IPS DF 6.9 (cell line): ENCODE measurements at regions not wholly inside any gene's neighbourhood (a gene's known extent, or its start where the extent isn't known, plus 50 kb on each side); places are given as distances from the start of the nearest gene placed in this dataset.

Source experiments
- DNase-seq: peaks from one replicate; pipeline ENCODE4 v3.0.0-alpha.2; 2013; ENCODE audit warnings: low read depth, low spot score
- H3K27ac ChIP-seq: one replicate; pipeline ENCODE4 v1.5.1; 2013; ENCODE audit warnings: low read length, control low read depth
- H3K27me3 ChIP-seq: 2 replicates; pipeline ENCODE4 v1.6.1; 2013; ENCODE audit warnings: mild to moderate bottlenecking, low read length; ENCODE audit not compliant: control insufficient read depth, insufficient read depth
- H3K36me3 ChIP-seq: 2 replicates; pipeline ENCODE4 v1.6.1; 2013; ENCODE audit warnings: low read length; ENCODE audit not compliant: control insufficient read depth, insufficient read depth
- H3K4me1 ChIP-seq: 2 replicates; pipeline ENCODE4 v1.6.1; 2013; ENCODE audit warnings: low read length; ENCODE audit not compliant: control insufficient read depth, insufficient read depth
- H3K4me3 ChIP-seq: 2 replicates; pipeline ENCODE4 v1.5.1; 2013; ENCODE audit warnings: mild to moderate bottlenecking, low read length
- H3K9me3 ChIP-seq: 2 replicates; pipeline ENCODE4 v1.6.1; 2013; ENCODE audit warnings: low read length, inconsistent platforms; ENCODE audit not compliant: control insufficient read depth, insufficient read depth
- WGBS: extraction: QIAGEN DNeasy Blood & Tissue Kit; methylation state at CpG from one replicate; pipeline ENCODE4 v1.1.7; 2013; ENCODE audit warnings: mixed read lengths, missing lambda C conversion rate; ENCODE audit not compliant: insufficient read length, insufficient coverage; 5-methylcytosine and 5-hydroxymethylcytosine counted together

GRCh38 chr21:19999369-20000272, 998.6 kb upstream of the NCAM2 start:
- Histone ChIP-seq H3K36me3 (no peaks in the 10 kb centered on the region), H3K4me1 (no peaks in the 10 kb centered on the region), H3K4me3 (no peak overlapping the region), H3K27ac (no peak overlapping the region), H3K27me3 (no peaks in the 10 kb centered on the region), H3K9me3 (no peaks in the 10 kb centered on the region; the same call in 1 of the 2 replicates)
- no peak for DNase-seq
- no CpG with 5 or more reads among the region's 23 CpGs for WGBS

DNA sequence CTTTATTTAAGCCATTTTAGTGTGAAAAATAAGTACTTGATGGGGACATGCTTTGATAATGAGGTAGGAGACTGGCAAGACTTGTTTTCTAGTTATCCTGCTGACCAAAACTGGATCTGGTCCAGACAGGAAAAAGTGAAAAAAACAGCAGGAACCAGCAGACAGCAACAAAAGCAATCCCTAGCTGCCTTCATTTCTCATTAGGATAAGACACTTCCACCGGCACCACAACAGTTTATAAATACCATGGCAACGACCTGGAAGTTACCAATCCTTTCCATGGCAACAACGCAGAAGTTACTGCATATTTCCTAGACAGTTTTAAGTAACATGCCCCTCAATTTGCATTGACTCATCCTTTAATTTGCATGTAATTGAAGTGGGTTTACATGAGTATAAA, 993.8 kb upstream of the NCAM2 start:
- DNase-seq = no peak

DNA sequence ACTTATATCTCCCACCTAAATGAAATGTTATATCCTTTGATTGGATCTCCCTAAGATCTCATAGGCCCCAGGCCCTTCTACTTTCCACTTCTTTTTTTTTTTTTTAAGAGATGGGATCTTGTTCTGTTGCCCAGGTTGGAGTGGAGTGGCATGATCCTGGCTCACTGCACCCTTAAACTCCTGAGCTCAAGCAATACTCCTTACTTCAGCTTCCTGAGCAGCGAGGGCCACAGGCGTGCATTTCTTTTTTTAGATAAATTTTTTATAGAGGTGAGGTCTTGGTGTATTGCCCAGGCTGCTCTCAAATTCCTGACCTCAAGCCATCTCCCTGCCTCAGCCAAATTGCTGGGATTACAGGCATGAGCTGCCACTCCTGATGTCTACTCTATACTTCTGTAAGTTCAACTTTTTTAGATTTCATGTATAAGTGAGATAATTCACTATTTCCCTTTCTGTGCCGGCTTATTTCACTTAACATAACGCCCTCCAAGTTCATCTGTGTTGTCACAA, 987.5 kb upstream of the NCAM2 start:
- no peaks in the 10 kb centered on the region for H3K27me3 ChIP-seq
- H3K4me3 ChIP-seq = no peak overlapping the region
- DNase-seq = no peak
- no CpG with 5 or more reads among the region's 4 CpGs for WGBS
- H3K27ac ChIP-seq = no peak overlapping the region
- no peaks in the 10 kb centered on the region for H3K4me1 ChIP-seq
- no peaks in the 10 kb centered on the region for H3K36me3 ChIP-seq
- H3K9me3 ChIP-seq = no peaks in the 10 kb centered on the region

More for the DNA sequence above, 993.8 kb upstream of the NCAM2 start:
- no peaks in the 10 kb centered on the region for H3K9me3 ChIP-seq
- no peak overlapping the region for H3K4me3 ChIP-seq
- H3K4me1 ChIP-seq = no peaks in the 10 kb centered on the region
- H3K27ac ChIP-seq = no peak overlapping the region
- H3K36me3 ChIP-seq = no peaks in the 10 kb centered on the region
- no peaks in the 10 kb centered on the region for H3K27me3 ChIP-seq
- no CpG with 5 or more reads among the region's 3 CpGs for WGBS

- WGBS = no CpG with 5 or more reads among the region's 1 CpG
- no peak for DNase-seq
- no peaks in the 10 kb centered on the region for H3K27me3 ChIP-seq
These were observed 984.4 kb upstream of the NCAM2 start for GRCh38 chr21:20013851-20014250.

DNA sequence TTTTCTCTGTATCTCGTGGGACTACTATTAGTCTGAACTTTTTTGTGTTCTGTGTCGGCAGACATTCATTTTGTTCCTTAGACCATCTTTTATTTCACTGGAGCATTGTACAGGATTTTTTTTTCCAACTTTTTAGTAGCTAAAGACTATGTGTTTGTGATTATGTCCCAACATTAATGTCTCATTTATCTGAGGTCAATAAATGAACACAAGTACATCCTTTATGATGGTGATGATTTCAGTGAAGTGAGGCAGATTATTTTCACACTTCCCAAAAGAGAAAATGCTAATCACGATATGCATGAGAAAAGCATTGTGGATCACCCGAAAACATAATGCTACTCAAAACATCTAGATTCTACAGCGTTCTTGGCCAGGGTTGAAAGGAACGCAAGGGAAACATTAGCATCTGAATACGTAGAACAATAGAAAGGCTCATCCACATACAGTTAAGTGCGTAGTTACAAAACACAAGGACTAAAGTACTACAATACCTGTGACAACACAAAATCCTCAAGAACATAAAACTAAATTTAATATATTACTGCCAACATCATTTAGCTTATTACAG, 981.7 kb upstream of the NCAM2 start:
- Histone ChIP-seq H3K27ac (no peak overlapping the region), H3K36me3 (no peaks in the 10 kb centered on the region), H3K9me3 (no peaks in the 10 kb centered on the region), H3K27me3 (no peaks in the 10 kb centered on the region), H3K4me1 (peaks cover 1% of the 10 kb centered on the region; the same call in 1 of the 2 replicates), H3K4me3 (no peak overlapping the region)
- no CpG with 5 or more reads among the region's 8 CpGs for WGBS
- no peak for DNase-seq

More at GRCh38 chr21:20013851-20014250, 984.4 kb upstream of the NCAM2 start:
- no peak overlapping the region for H3K4me3 ChIP-seq
- no peaks in the 10 kb centered on the region for H3K36me3 ChIP-seq
- no peaks in the 10 kb centered on the region for H3K4me1 ChIP-seq
- H3K27ac ChIP-seq = no peak overlapping the region
- H3K9me3 ChIP-seq = no peaks in the 10 kb centered on the region

- peaks cover 1% of the 10 kb centered on the region; the same call in 1 of the 2 replicates for H3K4me1 ChIP-seq
- H3K4me3 ChIP-seq = no peak overlapping the region
- DNase-seq = no peak
- H3K9me3 ChIP-seq = no peaks in the 10 kb centered on the region
- no peaks in the 10 kb centered on the region for H3K36me3 ChIP-seq
- no CpG with 5 or more reads among the region's 6 CpGs for WGBS
- H3K27me3 ChIP-seq = no peaks in the 10 kb centered on the region
- no peak overlapping the region for H3K27ac ChIP-seq
These were observed 978.2 kb upstream of the NCAM2 start for GRCh38 chr21:20020026-20020425.

GRCh38 chr21:20023193-20023592, 975.0 kb upstream of the NCAM2 start:
- DNase-seq = no peak
- no peak overlapping the region for H3K4me3 ChIP-seq
- no CpG with 5 or more reads among the region's 2 CpGs for WGBS
- H3K27me3 ChIP-seq = no peaks in the 10 kb centered on the region
- no peaks in the 10 kb centered on the region for H3K36me3 ChIP-seq
- peaks cover 1% of the 10 kb centered on the region; the same call in 1 of the 2 replicates for H3K4me1 ChIP-seq
- H3K27ac ChIP-seq = no peak overlapping the region
- H3K9me3 ChIP-seq = no peaks in the 10 kb centered on the region

DNA sequence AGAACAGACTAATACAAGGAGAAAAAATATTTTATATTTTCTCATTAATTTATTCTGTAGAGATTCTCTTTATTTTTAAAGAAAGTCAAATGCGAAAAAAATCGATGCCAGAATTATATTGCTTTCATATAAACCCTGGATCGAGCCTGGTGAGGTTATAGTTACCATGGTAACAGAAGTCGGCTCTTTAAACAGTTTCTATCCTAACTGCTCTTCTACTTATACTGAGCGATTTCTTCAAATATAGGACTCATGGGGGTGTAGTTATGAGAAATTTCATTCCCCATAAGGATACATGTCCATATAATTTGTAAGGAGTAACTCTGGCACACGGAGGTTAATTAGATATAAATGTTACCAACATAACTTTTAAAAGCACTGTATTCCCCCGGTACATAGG, 973.5 kb upstream of the NCAM2 start:
- no peaks in the 10 kb centered on the region for H3K36me3 ChIP-seq
- H3K4me3 ChIP-seq = no peak overlapping the region
- no peak overlapping the region for H3K27ac ChIP-seq
- no peaks in the 10 kb centered on the region for H3K27me3 ChIP-seq
- peaks cover 1% of the 10 kb centered on the region; the same call in 1 of the 2 replicates for H3K4me1 ChIP-seq
- H3K9me3 ChIP-seq = no peaks in the 10 kb centered on the region
- WGBS = no CpG with 5 or more reads among the region's 7 CpGs
- DNase-seq = no peak

DNA sequence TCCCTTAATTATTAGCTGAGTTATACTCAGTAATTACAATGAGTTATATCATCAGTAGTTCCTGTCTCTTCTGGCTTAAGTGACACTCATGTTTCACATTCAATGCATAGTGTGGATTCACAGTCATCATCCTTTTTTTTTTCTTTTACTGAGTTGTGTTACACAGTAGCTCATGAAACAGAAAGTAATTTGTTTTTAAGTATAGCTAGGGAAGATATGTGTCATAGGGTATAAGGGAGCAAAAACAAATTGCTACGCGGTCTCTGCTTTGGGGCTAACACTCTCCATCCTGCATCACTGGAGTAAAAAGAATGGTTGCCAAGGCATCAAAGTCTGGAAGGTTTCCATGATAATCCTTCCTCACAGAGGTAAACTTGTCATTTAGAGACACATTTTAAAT, 971.7 kb upstream of the NCAM2 start:
- H3K36me3 ChIP-seq = no peaks in the 10 kb centered on the region
- H3K27me3 ChIP-seq = no peaks in the 10 kb centered on the region
- H3K4me1 ChIP-seq = no peaks in the 10 kb centered on the region; the same call in 1 of the 2 replicates
- DNase-seq = no peak
- no peak overlapping the region for H3K27ac ChIP-seq
- H3K4me3 ChIP-seq = no peak overlapping the region
- H3K9me3 ChIP-seq = no peaks in the 10 kb centered on the region
- no CpG with 5 or more reads among the region's 2 CpGs for WGBS

DNA sequence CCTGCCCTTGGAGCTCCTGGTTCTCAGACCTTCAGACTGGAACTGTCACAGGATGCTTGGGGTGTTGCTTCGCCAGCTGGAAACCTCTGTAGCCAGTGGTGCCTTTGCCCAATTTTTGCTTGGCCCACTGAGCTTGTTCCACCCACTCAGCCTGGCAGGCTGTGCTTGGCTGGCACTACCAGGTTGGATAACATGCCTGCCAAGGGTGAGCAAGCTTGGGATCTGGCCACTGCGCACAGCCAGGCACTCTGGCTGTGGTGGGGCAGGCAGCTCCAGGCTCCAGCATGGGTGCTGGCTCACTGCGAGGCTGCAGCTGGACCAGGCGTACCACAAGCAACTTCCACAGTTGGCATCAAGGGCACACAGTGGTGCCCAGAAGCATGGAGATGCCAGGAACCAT, 967.8 kb upstream of the NCAM2 start:
- no peak overlapping the region for H3K4me3 ChIP-seq
- H3K36me3 ChIP-seq = no peaks in the 10 kb centered on the region
- no peaks in the 10 kb centered on the region; the same call in 1 of the 2 replicates for H3K4me1 ChIP-seq
- no peak overlapping the region for H3K27ac ChIP-seq
- H3K9me3 ChIP-seq = no peaks in the 10 kb centered on the region
- DNase-seq = no peak
- H3K27me3 ChIP-seq = no peaks in the 10 kb centered on the region
- WGBS = no CpG with 5 or more reads among the region's 4 CpGs
